ENCODE measurements at regions not wholly inside any gene's neighbourhood (a gene's known extent, or its start where the extent isn't known, plus 50 kb on each side); places are given as distances from the start of the nearest gene placed in this dataset.

GRCh38 chr2:18731666-18732065 lies 142.3 kb upstream of the NT5C1B start:
- TF ChIP-seq POLR2AphosphoS5 (IDR thresholded peaks at IDR 0.05) (no peak), POLR2A (IDR thresholded peaks at IDR 0.05) (no peak), CTCF (IDR thresholded peaks at IDR 0.05) (no peak), EP300 (IDR thresholded peaks at IDR 0.05; ENCODE audit: low read depth) (no peak)
- Histone ChIP-seq H3K36me3 (no peaks in the 10 kb centered on the region), H3K9me3 (no peaks in the 10 kb centered on the region), H3K27me3 (no peaks in the 10 kb centered on the region), H3K4me3 (no peak overlapping the region), H3K27ac (no peak overlapping the region), H3K4me1 (no peaks in the 10 kb centered on the region)
- no peak for DNase-seq
- in situ Hi-C loops (cut with MboI; ENCODE audit: low pct_ligation_motif_present in 1 of 4, low pct_unique_long_range_greater_than_20kb in 1 of 4, low sequenced_read_pairs in 3 of 4) (loop anchor here in 1 of 4 donors (25.0 kb wide), 1 partner anchor 1131 kb away; no protein-coding TSS in a partner anchor), intact Hi-C loops (cut with DNase I; ENCODE audit: low total_unique reads) (no loop called here)
- WGBS, 2 donors (ENCODE audit: low coverage in 1 of 2), result 93 to 98% methylated on average over 2 of the region's 2 CpGs

DNA sequence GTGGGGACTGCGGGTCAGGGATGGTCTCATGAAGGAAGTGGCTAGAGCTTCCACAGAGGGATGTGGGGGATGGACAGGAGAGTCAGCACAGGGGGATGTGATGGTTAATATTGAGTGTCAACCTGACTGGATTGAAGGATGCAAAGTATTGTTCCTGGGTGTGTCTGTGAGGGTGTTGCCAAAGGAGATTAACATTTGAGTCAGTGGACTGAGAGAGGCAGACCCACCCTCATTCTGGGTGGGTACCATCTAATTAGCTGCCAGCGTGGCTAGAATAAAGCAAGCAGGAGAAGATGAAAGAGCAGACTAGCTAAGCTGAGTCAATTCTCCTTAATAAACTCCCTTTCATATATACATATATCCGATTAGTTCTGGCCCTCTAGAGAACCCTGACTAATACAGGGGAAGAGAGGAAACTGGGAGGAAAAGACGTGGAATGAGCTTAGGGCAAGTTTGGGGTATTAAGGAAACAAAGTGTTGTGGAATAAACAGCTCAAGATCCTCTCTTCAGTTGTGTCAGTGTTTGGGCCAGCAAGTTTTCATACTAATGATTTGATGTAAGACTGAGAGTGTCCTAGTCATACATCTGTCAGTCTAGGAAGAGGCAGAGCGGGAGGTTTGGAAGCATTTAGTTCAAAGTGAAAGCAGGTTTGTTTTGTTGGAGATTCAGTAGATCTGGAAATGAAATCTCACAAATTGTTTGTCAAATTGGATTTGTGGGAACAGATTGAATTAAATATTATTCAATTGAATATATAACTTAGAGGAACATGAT lies 135.2 kb upstream of the NT5C1B start:
- WGBS, 2 donors (ENCODE audit: low coverage in 1 of 2), result 84 to 90% methylated on average over 5 of the region's 5 CpGs
- no peak overlapping the region for H3K4me3 ChIP-seq
- intact Hi-C loops (cut with DNase I; ENCODE audit: low total_unique reads), result no loop called here
- in situ Hi-C loops (cut with MboI; ENCODE audit: low pct_ligation_motif_present in 1 of 4, low pct_unique_long_range_greater_than_20kb in 1 of 4, low sequenced_read_pairs in 3 of 4), result loop anchor here in 1 of 4 donors (25.0 kb wide), 1 partner anchor 1138 kb away; no protein-coding TSS in a partner anchor
- no peak overlapping the region for H3K27ac ChIP-seq
- no peaks in the 10 kb centered on the region for H3K4me1 ChIP-seq
- no peak for DNase-seq
- no peaks in the 10 kb centered on the region for H3K36me3 ChIP-seq
- no peaks in the 10 kb centered on the region for H3K9me3 ChIP-seq
- TF ChIP-seq POLR2A (IDR thresholded peaks at IDR 0.05) (no peak), CTCF (IDR thresholded peaks at IDR 0.05) (no peak), POLR2AphosphoS5 (IDR thresholded peaks at IDR 0.05) (no peak), EP300 (IDR thresholded peaks at IDR 0.05; ENCODE audit: low read depth) (no peak)
- H3K27me3 ChIP-seq, result no peaks in the 10 kb centered on the region

DNA sequence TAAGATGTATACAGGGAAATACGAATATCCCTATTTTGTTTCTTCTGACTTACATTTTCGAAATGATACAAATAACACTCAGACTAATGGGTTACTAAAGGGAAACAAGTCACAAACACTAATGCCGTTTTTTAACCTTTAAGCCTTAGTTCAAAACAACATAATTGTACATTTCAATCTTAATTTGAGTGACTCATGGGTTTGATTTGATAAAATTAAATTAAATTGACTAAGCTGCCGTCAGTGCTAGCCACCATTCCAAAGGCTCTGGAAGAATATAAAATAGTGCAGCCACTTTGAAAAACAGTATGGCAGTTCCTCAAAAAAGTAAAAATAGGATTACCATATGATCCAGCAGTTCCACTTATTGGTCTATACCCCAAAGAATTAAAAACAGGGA lies 133.8 kb upstream of the NT5C1B start:
- H3K4me1 ChIP-seq, result no peaks in the 10 kb centered on the region
- H3K27ac ChIP-seq, result no peak overlapping the region
- no peaks in the 10 kb centered on the region for H3K36me3 ChIP-seq
- DNase-seq, result no peak
- in situ Hi-C loops (cut with MboI; ENCODE audit: low pct_ligation_motif_present in 1 of 4, low pct_unique_long_range_greater_than_20kb in 1 of 4, low sequenced_read_pairs in 3 of 4), result no loop called here
- 85 to 93% methylated on average over 4 of the region's 4 CpGs for WGBS, 2 donors (ENCODE audit: low coverage in 1 of 2)
- no peak for TF ChIP-seq CTCF (IDR thresholded peaks at IDR 0.05)
- no peak for TF ChIP-seq EP300 (IDR thresholded peaks at IDR 0.05; ENCODE audit: low read depth)
- TF ChIP-seq POLR2A (IDR thresholded peaks at IDR 0.05), result no peak
- TF ChIP-seq POLR2AphosphoS5 (IDR thresholded peaks at IDR 0.05), result no peak
- H3K27me3 ChIP-seq, result no peaks in the 10 kb centered on the region
- H3K4me3 ChIP-seq, result no peak overlapping the region
- intact Hi-C loops (cut with DNase I; ENCODE audit: low total_unique reads), result no loop called here
- no peaks in the 10 kb centered on the region for H3K9me3 ChIP-seq

GRCh38 chr2:18722101-18722500 lies 132.7 kb upstream of the NT5C1B start:
- no peaks in the 10 kb centered on the region for H3K9me3 ChIP-seq
- H3K27me3 ChIP-seq, result no peaks in the 10 kb centered on the region
- no peak for DNase-seq
- no peaks in the 10 kb centered on the region for H3K4me1 ChIP-seq
- in situ Hi-C loops (cut with MboI; ENCODE audit: low pct_ligation_motif_present in 1 of 4, low pct_unique_long_range_greater_than_20kb in 1 of 4, low sequenced_read_pairs in 3 of 4), result no loop called here
- 88 to 90% methylated on average over 2 of the region's 2 CpGs for WGBS, 2 donors (ENCODE audit: low coverage in 1 of 2)
- no peaks in the 10 kb centered on the region for H3K36me3 ChIP-seq
- TF ChIP-seq POLR2A (IDR thresholded peaks at IDR 0.05) (no peak), POLR2AphosphoS5 (IDR thresholded peaks at IDR 0.05) (no peak), CTCF (IDR thresholded peaks at IDR 0.05) (no peak), EP300 (IDR thresholded peaks at IDR 0.05; ENCODE audit: low read depth) (no peak)
- no peak overlapping the region for H3K27ac ChIP-seq
- intact Hi-C loops (cut with DNase I; ENCODE audit: low total_unique reads), result no loop called here
- H3K4me3 ChIP-seq, result no peak overlapping the region
